ENCODE measurements at regions not wholly inside any gene's neighbourhood (a gene's known extent, or its start where the extent isn't known, plus 50 kb on each side); places are given as distances from the start of the nearest gene placed in this dataset.

- Histone ChIP-seq H4K8ac (ENCODE audit: extremely low read depth, insufficient read depth, low read length) (no peak overlapping the region), H3K56ac (replicated peaks; ENCODE audit: insufficient read length, low read depth, low read length) (no peak overlapping the region), H3K9me3 (ENCODE audit: insufficient read depth in 2 of 2, low read depth in 1 of 2, low read length in 1 of 2) (no peaks in the 10 kb centered on the region), H3K18ac (ENCODE audit: extremely low read depth, low read length) (no peak overlapping the region), H2BK5ac (ENCODE audit: low read depth, low read length) (no peak overlapping the region), H2AK5ac (ENCODE audit: low read depth, low read length) (no peak overlapping the region), H3K4me1 (replicated peaks in 1 of 4; ENCODE audit: control insufficient read depth in 3 of 4, insufficient read depth in 4 of 4, low read length in 3 of 4) (no peaks in the 10 kb centered on the region), H4K20me1 (replicated peaks in 1 of 2; ENCODE audit: control insufficient read depth in 1 of 2, insufficient read depth in 2 of 2, low read length in 2 of 2) (no peaks in the 10 kb centered on the region), H3K23me2 (ENCODE audit: low read depth, low read length) (no peaks in the 10 kb centered on the region), H4K91ac (replicated peaks; ENCODE audit: insufficient read length, low read length) (no peak overlapping the region), H2BK120ac (replicated peaks; ENCODE audit: low read depth, low read length) (no peak overlapping the region), H2BK15ac (ENCODE audit: low read length) (no peak overlapping the region), H3K14ac (ENCODE audit: insufficient read length) (no peak overlapping the region), H3K27ac (ENCODE audit: low read depth, low read length) (no peak overlapping the region), H3K79me1 (ENCODE audit: low read depth, low read length) (no peaks in the 10 kb centered on the region), H3K4me2 (ENCODE audit: insufficient read depth in 1 of 2, low read depth in 2 of 2, low read length in 2 of 2) (no peak overlapping the region), H3K79me2 (ENCODE audit: control insufficient read depth in 1 of 2, insufficient read depth in 2 of 2, low read length in 2 of 2) (no peaks in the 10 kb centered on the region), H4K5ac (ENCODE audit: insufficient read length, low read depth, low read length) (no peak overlapping the region), H3K4me3 (ENCODE audit: extremely low read depth in 1 of 4, insufficient read depth in 2 of 4, low read depth in 3 of 4, low read length in 4 of 4) (no peak overlapping the region), H2AFZ (ENCODE audit: low read length) (no peak overlapping the region), H2BK12ac (ENCODE audit: low read depth, low read length) (no peak overlapping the region), H3K9ac (replicated peaks in 1 of 4; ENCODE audit: extremely low read depth in 1 of 4, low read depth in 3 of 4, low read length in 3 of 4) (no peak overlapping the region), H3K27me3 (replicated peaks in 1 of 4; ENCODE audit: control insufficient read depth in 3 of 4, extremely low read depth in 1 of 4, insufficient read depth in 3 of 4, low read length in 3 of 4) (no peaks in the 10 kb centered on the region), H3K23ac (ENCODE audit: insufficient read length) (no peak overlapping the region), H3K4ac (replicated peaks; ENCODE audit: insufficient read length, low read depth, low read length) (no peak overlapping the region), H2BK20ac (ENCODE audit: low read length) (no peak overlapping the region), H3K36me3 (ENCODE audit: control insufficient read depth in 2 of 4, insufficient read depth in 4 of 4, low read length in 3 of 4) (no peaks in the 10 kb centered on the region)
- no peak for FAIRE-seq
- WGBS, 2 experiments (ENCODE audit: extremely low coverage in 1 of 2, insufficient coverage in 1 of 2, insufficient read length in 1 of 2, insufficient replicate concordance in 2 of 2, low coverage in 1 of 2, low lambda C conversion rate in 2 of 2, missing lambda C conversion rate in 1 of 2), result 90% methylated on average over 4 of the region's 4 CpGs; no CpG with 5 or more reads in 1 of the 2 experiments
- POLR2A ChIA-PET (ENCODE audit: partially characterized antibody), result interaction anchor here (1.5 kb wide), 1 partner anchor 9 kb away, joined by 3 read pairs; no protein-coding TSS in a partner anchor
- no peak for TF ChIP-seq TCF12 (IDR thresholded peaks at IDR 0.05; ENCODE audit: low read depth, low read length)
- no peak for TF ChIP-seq RBBP5 (IDR thresholded peaks at IDR 0.05; ENCODE audit: borderline replicate concordance, low read depth, low read length)
- no peak for TF ChIP-seq SP2 (IDR thresholded peaks at IDR 0.05; ENCODE audit: low read length)
- no peak for TF ChIP-seq TAF1 (IDR thresholded peaks at IDR 0.05; ENCODE audit: low read depth, low read length)
- TF ChIP-seq RFX5 (IDR thresholded peaks at IDR 0.05; ENCODE audit: borderline replicate concordance, low read depth, low read length), result no peak
- no peak for TF ChIP-seq CHD2 (IDR thresholded peaks at IDR 0.05; ENCODE audit: low read length)
- TF ChIP-seq, protein P1, sequence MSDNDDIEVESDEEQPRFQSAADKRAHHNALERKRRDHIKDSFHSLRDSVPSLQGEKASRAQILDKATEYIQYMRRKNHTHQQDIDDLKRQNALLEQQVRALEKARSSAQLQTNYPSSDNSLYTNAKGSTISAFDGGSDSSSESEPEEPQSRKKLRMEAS (IDR thresholded peaks at IDR 0.05), result no peak
- no peak for TF ChIP-seq NANOG (IDR thresholded peaks at IDR 0.05; ENCODE audit: insufficient read depth, low read depth, low read length, poor library complexity, severe bottlenecking)
- no peak for TF ChIP-seq SIX5 (IDR thresholded peaks at IDR 0.05; ENCODE audit: low read depth, low read length)
- CTCF ChIA-PET (ENCODE audit: partially characterized antibody), result interaction anchor here (1.0 to 1.3 kb wide), 2 partner anchors 19 to 88 kb away, joined by 3 read pairs; no protein-coding TSS in a partner anchor
- no peak for DNase-seq (ENCODE audit: low read depth in 1 of 2, low spot score in 2 of 2)
Measured at GRCh38 chr9:71571186-71571585, 197.1 kb downstream of the CEMIP2 start.
